Pancreas (tissue), 10 donors: ENCODE measurements at regions not wholly inside any gene's neighbourhood (a gene's known extent, or its start where the extent isn't known, plus 50 kb on each side); places are given as distances from the start of the nearest gene placed in this dataset.

ENCODE experiments used
- ATAC-seq, 4 donors: fragments of 200-7000 bp; cut with Tn5 transposase; one replicate each; pipeline versions ENCODE4 v1.8.0 to v1.9.1; 2020; ENCODE audit warnings: mild to moderate bottlenecking in 4 of 4, moderate library complexity in 4 of 4
- DNase-seq, 6 donors: peaks; one replicate each; pipeline ENCODE4 v3.0.0-alpha.2; 2020
- FAIRE-seq: peaks from 2 replicates; lab custom pipeline; 2012; peaks lifted over from hg19 to GRCh38; lab: Jason Lieb, UNC
- H3K27ac ChIP-seq, 4 donors: fragments of 200-600 bp; sonication (generic); 1 replicate in 3 of 4; 2 replicates in 1 of 4; pipeline versions ENCODE4 v1.5.0 to v1.8.0; 2020
- H3K27me3 ChIP-seq, 4 donors: fragments of 200-600 bp; one replicate each; pipeline ENCODE4 v1.8.0; 2021
- H3K36me3 ChIP-seq, 3 donors: fragments of 200-600 bp; sonication (generic) in 1 of 3; one replicate each; pipeline versions ENCODE4 v1.5.0 to v1.8.0; 2020 to 2021
- H3K4me1 ChIP-seq, 3 donors: fragments of 200-600 bp; one replicate each; pipeline ENCODE4 v1.8.0; 2021
- H3K4me3 ChIP-seq, 4 donors: fragments of 200-600 bp; sonication (generic) in 2 of 4; one replicate each; pipeline versions ENCODE4 v1.5.0 to v1.8.0; 2020 to 2021
- H3K9me3 ChIP-seq, 4 donors: fragments of 200-600 bp; one replicate each; pipeline ENCODE4 v1.8.0; 2021
- WGBS, 2 donors: extraction: QIAGEN DNeasy Blood & Tissue Kit; methylation state at CpG; one replicate each; pipeline ENCODE4 v1.1.7; 2013; 5-methylcytosine and 5-hydroxymethylcytosine counted together
- intact Hi-C, 3 donors: fragments of 100-400 bp; cut with DNase I; formaldehyde crosslinking; loops; one replicate each; pipeline versions ENCODE4 v1.11.1 to v1.14.2; 2022
- TF ChIP-seq, protein P1 (sequence below), 4 donors: fragments of 200-600 bp; sonication (generic) in 3 of 4; IDR thresholded peaks; one replicate each; pipeline versions ENCODE4 v1.5.0 to v1.8.0; 2021; ENCODE audit warnings: antibody characterized with exemption in 4 of 4
- donor health status: healthy with polysubstance abuse.
- donor health status: DM: no; HTN: no; CAD: no; lungs with moderate emphysema.
- donor health status: DM: no; HTN: no; CAD: no.
- donor health status: control.
- donor health status: control.
- donor health status: Bipolar disorder and iron deficiency.
- donor health status: DM: yes; HTN: yes; CAD: no.
- donor health status: DM: no; HTN: no; CAD: no.
- donor health status: DM: no; HTN: no; CAD: no.
- donor health status: DM: yes; HTN: yes; CAD: no.

DNA sequence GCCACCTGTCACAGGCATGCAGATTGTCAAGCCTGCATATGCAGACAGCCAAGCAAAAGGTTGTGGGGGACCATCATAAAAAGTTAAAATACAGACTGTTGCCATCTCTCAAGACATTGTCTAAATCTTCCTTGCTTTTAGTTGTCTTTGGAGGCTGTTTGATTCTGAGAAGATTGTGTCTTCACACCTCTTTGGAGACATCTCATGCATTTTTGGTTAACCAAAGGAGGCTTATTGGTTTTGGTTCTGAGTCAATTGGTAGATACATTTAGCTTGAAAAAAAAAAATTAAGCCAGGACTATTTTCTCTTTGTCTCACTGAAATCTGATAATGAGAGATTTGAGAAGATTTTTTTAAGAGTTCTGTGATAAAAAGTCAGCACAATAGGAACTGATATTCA is 217.6 kb downstream of the LYPLAL1 start:
- ATAC-seq (peak in 1 of 4 donors; percentile 47), FAIRE-seq (no peak), DNase-seq (no peak)
- Histone ChIP-seq H3K4me3 (no peak overlapping the region), H3K9me3 (no peaks in the 10 kb centered on the region), H3K4me1 (peaks cover 0 to 11% (median 0%) of the 10 kb centered on the region in 3 donors), H3K27ac (no peak overlapping the region), H3K27me3 (no peaks in the 10 kb centered on the region), H3K36me3 (no peaks in the 10 kb centered on the region)
- intact Hi-C loops: no loop called here
- TF ChIP-seq, protein P1, sequence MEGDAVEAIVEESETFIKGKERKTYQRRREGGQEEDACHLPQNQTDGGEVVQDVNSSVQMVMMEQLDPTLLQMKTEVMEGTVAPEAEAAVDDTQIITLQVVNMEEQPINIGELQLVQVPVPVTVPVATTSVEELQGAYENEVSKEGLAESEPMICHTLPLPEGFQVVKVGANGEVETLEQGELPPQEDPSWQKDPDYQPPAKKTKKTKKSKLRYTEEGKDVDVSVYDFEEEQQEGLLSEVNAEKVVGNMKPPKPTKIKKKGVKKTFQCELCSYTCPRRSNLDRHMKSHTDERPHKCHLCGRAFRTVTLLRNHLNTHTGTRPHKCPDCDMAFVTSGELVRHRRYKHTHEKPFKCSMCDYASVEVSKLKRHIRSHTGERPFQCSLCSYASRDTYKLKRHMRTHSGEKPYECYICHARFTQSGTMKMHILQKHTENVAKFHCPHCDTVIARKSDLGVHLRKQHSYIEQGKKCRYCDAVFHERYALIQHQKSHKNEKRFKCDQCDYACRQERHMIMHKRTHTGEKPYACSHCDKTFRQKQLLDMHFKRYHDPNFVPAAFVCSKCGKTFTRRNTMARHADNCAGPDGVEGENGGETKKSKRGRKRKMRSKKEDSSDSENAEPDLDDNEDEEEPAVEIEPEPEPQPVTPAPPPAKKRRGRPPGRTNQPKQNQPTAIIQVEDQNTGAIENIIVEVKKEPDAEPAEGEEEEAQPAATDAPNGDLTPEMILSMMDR (IDR thresholded peaks at IDR 0.05): no peak

DNA sequence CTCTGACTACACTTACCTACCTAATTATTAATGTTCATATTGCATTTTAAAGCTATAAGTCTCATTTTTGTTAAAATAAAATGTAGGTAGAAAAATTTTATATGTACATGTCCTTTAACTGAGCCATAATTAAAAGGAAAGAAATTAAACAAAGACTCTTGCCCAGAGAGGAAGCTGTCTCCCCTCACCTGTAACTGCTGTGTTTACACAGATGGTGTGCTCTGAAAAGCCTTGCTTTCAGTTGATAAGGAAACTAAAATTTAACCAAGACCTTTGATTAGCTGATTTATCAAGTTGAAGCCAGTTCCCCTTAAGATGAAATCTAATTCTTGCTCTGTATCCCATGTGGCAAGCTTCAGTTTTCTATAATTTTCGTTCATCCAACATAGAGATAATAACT is 213.5 kb downstream of the LYPLAL1 start:
- DNase-seq (no peak), ATAC-seq (peak in 3 of 4 donors; percentile 52 to 72 (median 61)), FAIRE-seq (no peak)
- Histone ChIP-seq H3K27ac (no peak overlapping the region), H3K4me1 (peaks cover 0 to 11% (median 0%) of the 10 kb centered on the region in 3 donors), H3K27me3 (no peaks in the 10 kb centered on the region), H3K36me3 (no peaks in the 10 kb centered on the region), H3K9me3 (no peaks in the 10 kb centered on the region), H3K4me3 (no peak overlapping the region)
- WGBS, 2 donors: 12 to 44% methylated on average over 1 of the region's 1 CpG
- intact Hi-C loops: no loop called here
- TF ChIP-seq, protein P1 (IDR thresholded peaks at IDR 0.05): no peak

DNA sequence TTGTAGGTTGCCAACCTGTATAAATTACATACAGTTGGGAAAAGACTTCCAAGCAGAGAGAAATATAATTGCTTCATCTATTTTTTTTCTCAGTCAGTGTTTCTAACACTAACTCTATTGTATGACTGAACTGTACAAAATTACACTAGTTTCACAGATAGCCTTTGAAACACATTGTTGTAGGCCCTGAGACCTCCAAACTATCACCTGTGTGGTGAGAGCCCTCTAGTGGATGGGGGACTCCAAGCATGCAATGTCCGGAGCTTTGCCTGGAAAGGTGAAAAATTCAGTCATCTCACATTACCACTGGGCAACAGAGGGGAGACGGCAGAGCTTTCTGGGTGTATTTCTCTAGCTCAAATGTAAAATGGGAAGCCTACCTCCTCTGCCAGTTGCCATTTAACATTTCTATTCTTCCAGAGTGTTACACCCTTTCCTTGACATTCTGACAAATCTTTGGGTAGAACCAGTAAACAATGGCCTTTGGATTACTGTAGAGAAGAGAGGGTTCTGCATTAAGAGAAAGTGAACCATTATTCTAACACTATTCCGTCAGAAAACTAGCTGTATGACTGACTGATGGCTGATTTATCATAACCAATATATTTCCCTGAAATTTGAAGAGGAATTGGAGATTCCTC is 212.2 kb downstream of the LYPLAL1 start:
- Histone ChIP-seq H3K27ac (no peak overlapping the region), H3K4me3 (no peak overlapping the region), H3K36me3 (no peaks in the 10 kb centered on the region), H3K9me3 (no peaks in the 10 kb centered on the region), H3K4me1 (peaks cover 0 to 11% (median 0%) of the 10 kb centered on the region in 3 donors), H3K27me3 (no peaks in the 10 kb centered on the region)
- WGBS, 2 donors: 48 to 67% methylated on average over 3 of the region's 3 CpGs
- intact Hi-C loops: no loop called here
- ATAC-seq: peak; percentile 84 to 94 (median 92)
- TF ChIP-seq, protein P1 (IDR thresholded peaks at IDR 0.05): peak; percentile 36 to 63 (median 48)
- no peak for FAIRE-seq
- DNase-seq: peak in 4 of 6 donors; percentile 44 to 68 (median 48)

DNA sequence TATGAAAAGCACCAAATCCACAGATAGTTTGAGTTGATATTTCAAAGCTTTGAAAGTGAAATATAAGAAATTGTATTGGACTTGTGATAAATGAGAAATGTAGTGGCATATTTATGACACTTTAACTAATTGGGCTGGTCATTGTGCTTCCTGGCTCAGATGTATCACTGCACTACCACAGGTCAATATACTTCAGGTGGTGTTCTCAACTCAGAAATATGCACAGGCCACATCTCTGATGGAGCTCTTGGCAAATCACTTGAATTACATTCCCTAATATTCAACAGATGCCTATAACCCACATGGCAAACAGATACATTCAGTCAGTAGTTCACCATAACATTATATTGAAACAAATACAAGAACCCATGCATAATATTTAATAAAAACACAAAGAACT is 209.6 kb downstream of the LYPLAL1 start:
- Histone ChIP-seq H3K9me3 (no peaks in the 10 kb centered on the region), H3K27ac (no peak overlapping the region), H3K4me3 (no peak overlapping the region), H3K36me3 (no peaks in the 10 kb centered on the region), H3K27me3 (no peaks in the 10 kb centered on the region), H3K4me1 (peaks cover 0 to 7% (median 0%) of the 10 kb centered on the region in 3 donors)
- DNase-seq (no peak), FAIRE-seq (no peak), ATAC-seq (peak in 1 of 4 donors; percentile 42)
- TF ChIP-seq, protein P1 (IDR thresholded peaks at IDR 0.05): no peak
- intact Hi-C loops: no loop called here

DNA sequence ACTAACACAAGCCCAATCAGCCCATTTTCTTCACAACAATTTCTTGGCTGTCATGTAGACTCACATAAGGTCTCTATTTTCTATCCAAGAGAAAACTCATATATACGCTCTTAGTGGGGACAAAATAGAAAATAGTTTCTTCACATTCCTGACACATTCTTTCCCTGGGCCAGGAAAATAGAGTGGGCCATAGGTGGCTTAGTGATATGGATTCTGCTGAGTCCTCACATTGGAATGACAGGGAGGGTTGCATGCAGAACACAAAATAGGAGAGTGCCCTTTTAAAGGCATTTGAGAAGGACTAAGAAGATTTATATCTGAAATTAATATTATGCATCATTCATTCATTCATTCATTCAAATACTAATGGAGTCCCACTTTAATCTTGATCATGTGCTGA is 207.7 kb downstream of the LYPLAL1 start:
- Histone ChIP-seq H3K4me1 (no peaks in the 10 kb centered on the region), H3K27me3 (no peaks in the 10 kb centered on the region), H3K27ac (no peak overlapping the region), H3K4me3 (no peak overlapping the region), H3K9me3 (no peaks in the 10 kb centered on the region), H3K36me3 (no peaks in the 10 kb centered on the region)
- DNase-seq (no peak), ATAC-seq (no peak), FAIRE-seq (no peak)
- WGBS, 2 donors: 94 to 96% methylated on average over 1 of the region's 1 CpG
- intact Hi-C loops: no loop called here
- TF ChIP-seq, protein P1 (IDR thresholded peaks at IDR 0.05): no peak
